K562 (cell line): ENCODE measurements at regions not wholly inside any gene's neighbourhood (a gene's known extent, or its start where the extent isn't known, plus 50 kb on each side); places are given as distances from the start of the nearest gene placed in this dataset.

Experiments used
- ATAC-seq: fragments of 200-7000 bp; cut with Tn5 transposase; 3 replicates; pipeline ENCODE4 v1.9.1; 2020; ENCODE audit warnings: moderate library complexity
- BruUV-seq: library from RNA; stranded (reverse); fragments of 400-500 nt; replicated peaks from 2 replicates; lab custom pipeline; 2021; lab: Mats Ljungman, UMichigan
- CTCF ChIA-PET: fragments of 300-600 bp; formaldehyde crosslinking; extraction: SDS; loops from one replicate; lab custom pipeline; 2021; ENCODE audit warnings: low intra/inter-chr PET ratio; lab: Yijun Ruan, JAX
- POLR2A ChIA-PET: fragments of 300-600, 350-650 bp; sonication (Branson Sonifier 250); formaldehyde crosslinking; extraction: SDS; loops from one replicate; lab custom pipeline; 2021; ENCODE audit warnings: antibody characterized with exemption, inconsistent platforms; lab: Yijun Ruan, JAX
- DNase-seq, 4 experiments: peaks; one replicate each; pipeline versions ENCODE4 v3.0.0 to v3.0.0-alpha.2; 2011 to 2018; ENCODE audit warnings: low spot score in 3 of 4, mixed read lengths in 3 of 4; ENCODE audit errors: extremely low read depth in 1 of 4
- FAIRE-seq: peaks from 2 replicates; lab custom pipeline; 2011; peaks lifted over from hg19 to GRCh38; lab: Jason Lieb, UNC
- H2AFZ ChIP-seq: 2 replicates; pipeline ENCODE4 v1.6.0; 2011; ENCODE audit warnings: low read depth, low read length, control low read depth, inconsistent platforms
- H3K27ac ChIP-seq: fragments of 200-600 bp; 3 replicates; pipeline ENCODE4 v1.8.0; 2011; ENCODE audit warnings: low read depth, mild to moderate bottlenecking, control low read depth, inconsistent platforms, low read length, moderate library complexity, mixed read lengths; ENCODE audit errors: extremely low read depth
- H3K27me3 ChIP-seq, 2 experiments: fragments of 300-600 bp in 1 of 2; 2 replicates in 1 of 2; 3 replicates in 1 of 2; pipeline versions ENCODE4 v1.6.0 to v1.8.0; 2011; ENCODE audit warnings: inconsistent platforms in 2 of 2, low read length in 2 of 2, mild to moderate bottlenecking in 1 of 2, mixed read lengths in 1 of 2, moderate library complexity in 1 of 2; ENCODE audit not compliant: control insufficient read depth in 2 of 2, insufficient read depth in 2 of 2
- H3K36me3 ChIP-seq: fragments of 300-600 bp; 3 replicates; pipeline ENCODE4 v1.8.0; 2011; ENCODE audit warnings: mild to moderate bottlenecking, low read length, inconsistent platforms; ENCODE audit not compliant: control insufficient read depth, insufficient read depth
- H3K4me1 ChIP-seq, 2 experiments: fragments of 200-600 bp in 1 of 2; replicated peaks in 1 of 2; 2 replicates in 1 of 2; 3 replicates in 1 of 2; pipeline versions ENCODE4 v1.5.1 to v1.8.0; 2011; ENCODE audit warnings: inconsistent platforms in 2 of 2, low read length in 2 of 2, mild to moderate bottlenecking in 1 of 2, mixed read lengths in 1 of 2, moderate library complexity in 1 of 2; ENCODE audit not compliant: control insufficient read depth in 2 of 2, insufficient read depth in 2 of 2
- H3K4me2 ChIP-seq: 2 replicates; pipeline ENCODE4 v1.6.1; 2011; ENCODE audit warnings: low read length, control low read depth, inconsistent platforms, mixed read lengths; ENCODE audit not compliant: insufficient read depth
- H3K4me3 ChIP-seq: fragments of 200-600 bp; sonication (generic), shearing (Covaris generic); 2 replicates; pipeline ENCODE4 v1.5.1; 2016; ENCODE audit warnings: control low read depth, inconsistent platforms
- H3K79me2 ChIP-seq: fragments of 200-600 bp; 3 replicates; pipeline ENCODE4 v1.8.0; 2011; ENCODE audit warnings: low read length, inconsistent platforms; ENCODE audit not compliant: control insufficient read depth, insufficient read depth
- H3K9ac ChIP-seq, 2 experiments: 2 replicates each; pipeline versions ENCODE4 v1.6.0 to v1.6.1; 2011; ENCODE audit warnings: low read depth in 2 of 2, low read length in 2 of 2, control low read depth in 1 of 2, inconsistent platforms in 1 of 2, mild to moderate bottlenecking in 1 of 2, mixed read lengths in 1 of 2; ENCODE audit not compliant: insufficient read depth in 1 of 2
- H3K9me1 ChIP-seq: one replicate; pipeline ENCODE4 v1.6.0; 2011; ENCODE audit warnings: inconsistent platforms, mild to moderate bottlenecking, low read length, moderate library complexity; ENCODE audit not compliant: control insufficient read depth, insufficient read depth
- H3K9me3 ChIP-seq: replicated peaks from 2 replicates; pipeline ENCODE4 v1.5.1; 2011; ENCODE audit warnings: low read depth, low read length, inconsistent platforms; ENCODE audit not compliant: control insufficient read depth, insufficient read depth
- H4K20me1 ChIP-seq: replicated peaks from 2 replicates; pipeline ENCODE4 v1.6.1; 2011; ENCODE audit warnings: low read length, inconsistent platforms, mixed read lengths; ENCODE audit not compliant: control insufficient read depth, insufficient read depth
- ADNP ChIP-seq: fragments of 200-800 bp; sonication (Bioruptor generic); IDR thresholded peaks from 2 replicates; pipeline ENCODE4 v1.6.1; 2016; ENCODE audit warnings: missing genetic modification characterization, missing compliant biosample characterization
- NR1H2 ChIP-seq: sonication (generic); formaldehyde crosslinking; IDR thresholded peaks from 2 replicates; pipeline ENCODE4 v1.4.0; 2020; ENCODE audit warnings: mild to moderate bottlenecking, missing genetic modification reagents
- PYGO2 ChIP-seq: fragments of 450-650 bp; IDR thresholded peaks from 2 replicates; pipeline ENCODE4 v1.6.1; 2016; ENCODE audit warnings: mild to moderate bottlenecking, missing genetic modification characterization, moderate library complexity, missing compliant biosample characterization
- RNF2 ChIP-seq: sonication (generic); IDR thresholded peaks from 2 replicates; pipeline ENCODE4 v1.6.1; 2016
- SIRT6 ChIP-seq: IDR thresholded peaks from one replicate; pipeline ENCODE4 v1.6.1; 2012; ENCODE audit warnings: low read depth, mild to moderate bottlenecking, control low read depth, inconsistent platforms, low read length, moderate library complexity
- ZNF143 ChIP-seq: sonication (generic); formaldehyde crosslinking; IDR thresholded peaks from 2 replicates; pipeline ENCODE4 v1.9.0; 2022; ENCODE audit warnings: mild to moderate bottlenecking, missing genetic modification reagents
- ZNF589 ChIP-seq: fragments of 200-800 bp; sonication (Bioruptor generic); IDR thresholded peaks from 2 replicates; pipeline ENCODE4 v1.6.1; 2016; ENCODE audit warnings: low read depth, missing genetic modification characterization, missing compliant biosample characterization
- ZNF707 ChIP-seq: fragments of 250-450 bp; sonication (Bioruptor Pico); conservative IDR thresholded peaks from 2 replicates; pipeline ENCODE4 v1.8.0; 2022; ENCODE audit warnings: inconsistent platforms, mild to moderate bottlenecking, moderate library complexity
- ZNF778 ChIP-seq: fragments of 450-650 bp; formaldehyde crosslinking; IDR thresholded peaks from 2 replicates; pipeline ENCODE4 v1.4.0; 2020; ENCODE audit warnings: mild to moderate bottlenecking, moderate library complexity
- WGBS: fragments of 100-300 bp; shearing (Covaris generic); methylation state at CpG from one replicate; pipeline ENCODE4 v1.1.6; 2016; ENCODE audit warnings: low coverage, mixed read lengths; ENCODE audit not compliant: insufficient coverage; ENCODE audit errors: missing lambda C conversion rate; 5-methylcytosine and 5-hydroxymethylcytosine counted together
- in situ Hi-C: fragments of 300-500 bp; cut with MboI; formaldehyde crosslinking; loops from 4 replicates; pipeline ENCODE4 v1.15.0; 2018; ENCODE audit warnings: inconsistent platforms, mixed read lengths
- intact Hi-C: fragments of 100-400 bp; cut with micrococcal nuclease; formaldehyde crosslinking; loops from 2 replicates; pipeline ENCODE4 v1.14.2; 2022

- TF ChIP-seq ADNP (tag) (no peak), SIRT6 (no peak), PYGO2 (tag) (no peak), RNF2 (no peak)
These were observed 1179.7 kb downstream of the VRK1 start (continued) for GRCh38 chr14:97976861-97977260.

DNA sequence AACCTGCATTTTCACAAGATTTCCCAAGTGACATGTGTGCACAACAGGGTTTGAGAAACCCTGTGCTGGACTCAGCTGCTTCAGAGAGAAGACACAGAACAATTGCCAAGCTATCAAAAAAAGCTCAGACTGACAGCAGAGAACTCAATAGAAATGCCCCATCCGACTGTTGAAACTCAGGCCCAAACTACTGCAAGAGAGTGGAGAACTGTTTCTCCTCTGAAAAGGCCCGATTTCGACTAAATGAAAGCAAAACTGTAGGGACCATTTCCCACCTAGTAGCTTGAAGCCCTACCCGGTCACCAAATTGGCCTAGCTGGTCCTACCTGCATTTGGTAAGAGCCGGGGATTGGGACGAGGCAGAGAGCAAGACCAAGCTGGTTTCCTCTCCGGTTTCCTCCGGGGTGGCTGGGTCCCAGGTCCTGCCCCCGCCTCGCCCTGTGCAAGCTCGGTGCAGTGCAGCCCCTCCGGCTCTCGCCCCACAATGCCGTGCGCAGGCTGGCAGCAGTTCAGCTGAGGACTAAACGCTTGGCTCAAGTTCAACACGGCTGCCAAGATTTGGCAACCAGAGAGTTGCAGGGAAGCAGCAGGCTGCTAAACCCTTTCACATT, 1180.6 kb downstream of the VRK1 start:
- BruUV-seq, result no TSS peak
- DNase-seq, result no peak
- H3K79me2 ChIP-seq, result no peaks in the 10 kb centered on the region
- H3K27ac ChIP-seq, result no peak overlapping the region
- TF ChIP-seq NR1H2 (CRISPR knock-in tag) (no peak), ZNF589 (no peak), ZNF778 (no peak), ZNF707 (no peak), ZNF143 (no peak)
- no peaks in the 10 kb centered on the region for H3K9me3 ChIP-seq
- H2AFZ ChIP-seq, result no peak overlapping the region
- ATAC-seq, result no peak
- POLR2A ChIA-PET, result no interaction called here
- no peaks in the 10 kb centered on the region for H3K36me3 ChIP-seq
- 0% methylated on average over 10 of the region's 17 CpGs for WGBS
- H3K9me1 ChIP-seq, result no peaks in the 10 kb centered on the region
- in situ Hi-C loops (no loop called here), intact Hi-C loops (no loop called here)
- no peaks in the 10 kb centered on the region for H3K27me3 ChIP-seq
- H4K20me1 ChIP-seq, result no peaks in the 10 kb centered on the region
- H3K4me1 ChIP-seq, result no peaks in the 10 kb centered on the region
- no peak overlapping the region for H3K9ac ChIP-seq
- H3K4me3 ChIP-seq, result no peak overlapping the region
- CTCF ChIA-PET, result no interaction called here
- H3K4me2 ChIP-seq, result no peak overlapping the region
- no peak for FAIRE-seq
